Endothelial cell of umbilical vein (primary cell): ENCODE measurements at regions not wholly inside any gene's neighbourhood (a gene's known extent, or its start where the extent isn't known, plus 50 kb on each side); places are given as distances from the start of the nearest gene placed in this dataset.
A peak's percentile ranks its signal among the peaks of the same experiment; 100 is the strongest.

ENCODE experiments used
- BruUV-seq: library from RNA; stranded (reverse); fragments of 400-500 nt; replicated peaks from 2 replicates; lab custom pipeline; 2021; lab: Mats Ljungman, UMichigan
- CTCF ChIA-PET: fragments of 300-600, 350-600 bp; sonication (Branson Sonifier 250); formaldehyde crosslinking; loops from one replicate; lab custom pipeline; 2021; ENCODE audit warnings: antibody characterized with exemption, inconsistent platforms; lab: Charles Lee
- POLR2A ChIA-PET: fragments of 300-600, 350-600 bp; sonication (Branson Sonifier 250); formaldehyde crosslinking; loops from one replicate; lab custom pipeline; 2021; ENCODE audit warnings: antibody characterized with exemption, inconsistent platforms; lab: Charles Lee
- DNase-seq: peaks from one replicate; pipeline ENCODE4 v3.0.0-alpha.2; 2011; ENCODE audit warnings: low read depth, low spot score
- FAIRE-seq: peaks from 2 replicates; lab custom pipeline; 2011; peaks lifted over from hg19 to GRCh38; lab: Jason Lieb, UNC
- H2AFZ ChIP-seq: 2 replicates; pipeline ENCODE4 v1.6.0; 2012; ENCODE audit warnings: low read depth, low read length, control low read depth, inconsistent platforms
- H3K27ac ChIP-seq: 2 replicates; pipeline ENCODE4 v1.5.1; 2011; ENCODE audit warnings: low read depth, mild to moderate bottlenecking, control low read depth, low read length, moderate library complexity; ENCODE audit not compliant: insufficient read depth
- H3K27me3 ChIP-seq, 2 experiments: 2 replicates each; pipeline versions ENCODE4 v1.6.0 to v1.6.1; 2011; ENCODE audit warnings: low read length in 2 of 2, mixed read lengths in 1 of 2; ENCODE audit not compliant: control insufficient read depth in 2 of 2, insufficient read depth in 2 of 2
- H3K36me3 ChIP-seq, 2 experiments: 2 replicates in 1 of 2; 3 replicates in 1 of 2; pipeline ENCODE4 v1.5.1; 2011; ENCODE audit warnings: low read length in 2 of 2, mild to moderate bottlenecking in 1 of 2, moderate library complexity in 1 of 2; ENCODE audit not compliant: control insufficient read depth in 2 of 2, insufficient read depth in 2 of 2; ENCODE audit errors: extremely low read depth in 1 of 2
- H3K4me1 ChIP-seq: 3 replicates; pipeline ENCODE4 v1.5.1; 2011; ENCODE audit warnings: mild to moderate bottlenecking, low read length; ENCODE audit not compliant: control insufficient read depth, insufficient read depth; ENCODE audit errors: extremely low read depth
- H3K4me2 ChIP-seq: 2 replicates; pipeline ENCODE4 v1.6.1; 2011; ENCODE audit warnings: low read length, control low read depth, mixed read lengths; ENCODE audit not compliant: insufficient read depth
- H3K4me3 ChIP-seq, 3 experiments: fragments of 200-600 bp in 1 of 3; sonication (generic), shearing (Covaris generic) in 1 of 3; replicated peaks in 1 of 3; 2 replicates each; pipeline ENCODE4 v1.5.1; 2011 to 2016; ENCODE audit warnings: control low read depth in 3 of 3, low read length in 3 of 3, mild to moderate bottlenecking in 2 of 3, inconsistent platforms in 1 of 3, low read depth in 1 of 3, moderate library complexity in 1 of 3; ENCODE audit not compliant: insufficient read depth in 1 of 3
- H3K79me2 ChIP-seq: 2 replicates; pipeline ENCODE4 v1.6.0; 2012; ENCODE audit warnings: low read length, inconsistent platforms; ENCODE audit not compliant: control insufficient read depth, insufficient read depth
- H3K9ac ChIP-seq: replicated peaks from 2 replicates; pipeline ENCODE3; 2011; ENCODE audit warnings: low read length, control low read depth; ENCODE audit not compliant: insufficient read depth; ENCODE audit errors: extremely low read depth
- H3K9me1 ChIP-seq: replicated peaks from 3 replicates; pipeline ENCODE4 v1.6.0; 2011; ENCODE audit warnings: mild to moderate bottlenecking, low read length; ENCODE audit not compliant: control insufficient read depth, insufficient read depth; ENCODE audit errors: extremely low read depth
- H3K9me3 ChIP-seq: replicated peaks from 2 replicates; pipeline ENCODE4 v1.5.1; 2012; ENCODE audit warnings: low read length, inconsistent platforms; ENCODE audit not compliant: control insufficient read depth, insufficient read depth
- H4K20me1 ChIP-seq: replicated peaks from 2 replicates; pipeline ENCODE3; 2011; ENCODE audit warnings: mild to moderate bottlenecking, low read length; ENCODE audit not compliant: control insufficient read depth, insufficient read depth; ENCODE audit errors: extremely low read depth
- EZH2 ChIP-seq: IDR thresholded peaks from 2 replicates; pipeline ENCODE4 v1.6.1; 2012; ENCODE audit warnings: borderline replicate concordance, low read depth, mild to moderate bottlenecking, moderate library complexity, low read length, inconsistent platforms; ENCODE audit not compliant: severe bottlenecking
- FOS ChIP-seq: IDR thresholded peaks from 2 replicates; pipeline ENCODE4 v1.6.1; 2011; ENCODE audit warnings: mild to moderate bottlenecking, low read length, moderate library complexity, borderline replicate concordance; ENCODE audit not compliant: insufficient read depth
- GATA2 ChIP-seq: IDR thresholded peaks from 2 replicates; pipeline ENCODE4 v1.7.0; 2011; ENCODE audit warnings: low read depth, mild to moderate bottlenecking, moderate library complexity, mixed read lengths, low read length; ENCODE audit not compliant: insufficient read length, insufficient read depth
- JUN ChIP-seq: IDR thresholded peaks from 2 replicates; pipeline ENCODE4 v1.6.1; 2011; ENCODE audit warnings: borderline replicate concordance, low read depth; ENCODE audit not compliant: insufficient read length, insufficient read depth
- MYC ChIP-seq: IDR thresholded peaks from one replicate; pipeline ENCODE4 v1.6.1; 2011; ENCODE audit warnings: mild to moderate bottlenecking, low read depth, low read length
- POLR2A ChIP-seq: IDR thresholded peaks from 2 replicates; pipeline ENCODE4 v1.6.1; 2012; ENCODE audit warnings: low read depth, mild to moderate bottlenecking, control low read depth, low read length
- POLR2AphosphoS5 ChIP-seq: IDR thresholded peaks from 2 replicates; pipeline ENCODE4 v1.6.1; 2012; ENCODE audit warnings: low read depth, mild to moderate bottlenecking, control low read depth, low read length, moderate library complexity; ENCODE audit not compliant: insufficient read depth
- dilution Hi-C: fragments of 300-500 bp; cut with MboI; formaldehyde crosslinking; loops from one replicate; pipeline ENCODE4 v1.15.0; 2019; ENCODE audit warnings: low sequenced_read_pairs; ENCODE audit not compliant: extremely low pct_ligation_motif_present
- intact Hi-C: fragments of 100-400 bp; cut with micrococcal nuclease; formaldehyde crosslinking; loops from one replicate; pipeline ENCODE4 v1.10.0; 2022
- TF ChIP-seq, protein P1 (sequence below): IDR thresholded peaks from 2 replicates; pipeline ENCODE4 v1.6.1; 2011; ENCODE audit not compliant: insufficient read depth, insufficient read length
- TF ChIP-seq, protein P2 (sequence below), 2 donors: IDR thresholded peaks; 1 replicate in 1 of 2; 2 replicates in 1 of 2; pipeline ENCODE4 v1.5.1; 2011; ENCODE audit warnings: low read length in 2 of 2, mild to moderate bottlenecking in 2 of 2, moderate library complexity in 2 of 2, control low read depth in 1 of 2, inconsistent platforms in 1 of 2, low read depth in 1 of 2; ENCODE audit not compliant: insufficient read depth in 1 of 2; ENCODE audit errors: extremely low read depth in 1 of 2

GRCh38 chr3:82130046-82130445 is 368.6 kb upstream of the GBE1 start:
- TF ChIP-seq, protein P1, sequence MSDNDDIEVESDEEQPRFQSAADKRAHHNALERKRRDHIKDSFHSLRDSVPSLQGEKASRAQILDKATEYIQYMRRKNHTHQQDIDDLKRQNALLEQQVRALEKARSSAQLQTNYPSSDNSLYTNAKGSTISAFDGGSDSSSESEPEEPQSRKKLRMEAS = no peak
- TF ChIP-seq MYC = no peak
- no peak for TF ChIP-seq EZH2
- TF ChIP-seq POLR2A = no peak
- TF ChIP-seq JUN = no peak
- TF ChIP-seq FOS = no peak
- no peak for TF ChIP-seq POLR2AphosphoS5
- TF ChIP-seq, protein P2, sequence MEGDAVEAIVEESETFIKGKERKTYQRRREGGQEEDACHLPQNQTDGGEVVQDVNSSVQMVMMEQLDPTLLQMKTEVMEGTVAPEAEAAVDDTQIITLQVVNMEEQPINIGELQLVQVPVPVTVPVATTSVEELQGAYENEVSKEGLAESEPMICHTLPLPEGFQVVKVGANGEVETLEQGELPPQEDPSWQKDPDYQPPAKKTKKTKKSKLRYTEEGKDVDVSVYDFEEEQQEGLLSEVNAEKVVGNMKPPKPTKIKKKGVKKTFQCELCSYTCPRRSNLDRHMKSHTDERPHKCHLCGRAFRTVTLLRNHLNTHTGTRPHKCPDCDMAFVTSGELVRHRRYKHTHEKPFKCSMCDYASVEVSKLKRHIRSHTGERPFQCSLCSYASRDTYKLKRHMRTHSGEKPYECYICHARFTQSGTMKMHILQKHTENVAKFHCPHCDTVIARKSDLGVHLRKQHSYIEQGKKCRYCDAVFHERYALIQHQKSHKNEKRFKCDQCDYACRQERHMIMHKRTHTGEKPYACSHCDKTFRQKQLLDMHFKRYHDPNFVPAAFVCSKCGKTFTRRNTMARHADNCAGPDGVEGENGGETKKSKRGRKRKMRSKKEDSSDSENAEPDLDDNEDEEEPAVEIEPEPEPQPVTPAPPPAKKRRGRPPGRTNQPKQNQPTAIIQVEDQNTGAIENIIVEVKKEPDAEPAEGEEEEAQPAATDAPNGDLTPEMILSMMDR (IDR thresholded peaks at IDR 0.05; ENCODE audit: extremely low read depth in 1 of 2, insufficient read depth in 1 of 2, low read depth in 1 of 2, low read length in 2 of 2) = no peak
- no peak for TF ChIP-seq GATA2
- dilution Hi-C loops (no loop called here), intact Hi-C loops (no loop called here)
- H2AFZ ChIP-seq = no peak overlapping the region
- H3K79me2 ChIP-seq = no peaks in the 10 kb centered on the region
- no peak overlapping the region for H3K27ac ChIP-seq
- no peaks in the 10 kb centered on the region for H3K27me3 ChIP-seq
- no peaks in the 10 kb centered on the region for H3K9me3 ChIP-seq
- peak; percentile 8 for FAIRE-seq
- BruUV-seq = no TSS peak
- DNase-seq = no peak
- CTCF ChIA-PET = interaction anchor here (0.9 to 2.0 kb wide), 5 partner anchors 10 to 777 kb away, joined by 3 to 5 read pairs (median 3); no protein-coding TSS in a partner anchor
- H3K4me1 ChIP-seq = no peaks in the 10 kb centered on the region
- H4K20me1 ChIP-seq = no peaks in the 10 kb centered on the region
- H3K4me3 ChIP-seq = no peak overlapping the region
- no peaks in the 10 kb centered on the region for H3K9me1 ChIP-seq
- POLR2A ChIA-PET = no interaction called here
- H3K4me2 ChIP-seq = no peak overlapping the region
- H3K36me3 ChIP-seq = no peaks in the 10 kb centered on the region
- no peak overlapping the region for H3K9ac ChIP-seq
